Right lobe of liver (tissue), 4 donors: ENCODE measurements at regions not wholly inside any gene's neighbourhood (a gene's known extent, or its start where the extent isn't known, plus 50 kb on each side); places are given as distances from the start of the nearest gene placed in this dataset.

Source experiments
- POLR2A ChIP-seq: fragments of 450-650 bp; IDR thresholded peaks from one replicate; pipeline ENCODE4 v1.6.1; 2017; ENCODE audit warnings: antibody characterized with exemption, mild to moderate bottlenecking
- TF ChIP-seq, protein P1 (sequence below), 4 donors: fragments of 200-600 bp in 3 of 4; fragments of 450-650 bp in 1 of 4; IDR thresholded peaks; one replicate each; pipeline versions ENCODE4 v1.5.1 to v1.8.0; 2016 to 2022; ENCODE audit warnings: antibody characterized with exemption in 4 of 4, mild to moderate bottlenecking in 2 of 4
- donor health status: DM: no; HTN: no; CAD: no.
- donor health status: DM: no; HTN: no; CAD: no.
- donor health status: DM: no; HTN: yes; CAD: no.

DNA sequence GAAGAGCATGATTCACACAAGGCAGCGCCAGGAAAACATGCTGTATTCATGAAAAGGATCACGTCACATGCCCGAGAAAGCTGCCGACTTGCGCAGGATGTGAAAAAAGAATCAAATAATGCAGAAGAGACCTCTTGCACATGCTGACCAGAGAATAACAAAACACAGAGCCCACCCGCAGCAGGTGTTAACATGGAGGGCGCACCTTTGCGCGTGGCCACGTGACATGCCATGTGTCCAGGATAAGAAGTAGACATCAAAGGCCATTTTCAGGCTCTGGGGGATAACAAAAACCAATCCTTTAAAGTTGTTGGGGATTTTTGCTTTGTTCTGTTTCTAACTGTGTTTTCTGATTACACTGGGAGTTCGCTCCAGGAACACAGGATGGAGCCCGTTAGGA lies 1332.8 kb downstream of the ZPLD1 start:
- TF ChIP-seq, protein P1, sequence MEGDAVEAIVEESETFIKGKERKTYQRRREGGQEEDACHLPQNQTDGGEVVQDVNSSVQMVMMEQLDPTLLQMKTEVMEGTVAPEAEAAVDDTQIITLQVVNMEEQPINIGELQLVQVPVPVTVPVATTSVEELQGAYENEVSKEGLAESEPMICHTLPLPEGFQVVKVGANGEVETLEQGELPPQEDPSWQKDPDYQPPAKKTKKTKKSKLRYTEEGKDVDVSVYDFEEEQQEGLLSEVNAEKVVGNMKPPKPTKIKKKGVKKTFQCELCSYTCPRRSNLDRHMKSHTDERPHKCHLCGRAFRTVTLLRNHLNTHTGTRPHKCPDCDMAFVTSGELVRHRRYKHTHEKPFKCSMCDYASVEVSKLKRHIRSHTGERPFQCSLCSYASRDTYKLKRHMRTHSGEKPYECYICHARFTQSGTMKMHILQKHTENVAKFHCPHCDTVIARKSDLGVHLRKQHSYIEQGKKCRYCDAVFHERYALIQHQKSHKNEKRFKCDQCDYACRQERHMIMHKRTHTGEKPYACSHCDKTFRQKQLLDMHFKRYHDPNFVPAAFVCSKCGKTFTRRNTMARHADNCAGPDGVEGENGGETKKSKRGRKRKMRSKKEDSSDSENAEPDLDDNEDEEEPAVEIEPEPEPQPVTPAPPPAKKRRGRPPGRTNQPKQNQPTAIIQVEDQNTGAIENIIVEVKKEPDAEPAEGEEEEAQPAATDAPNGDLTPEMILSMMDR (IDR thresholded peaks at IDR 0.05): no peak
- TF ChIP-seq POLR2A: no peak
